Breast epithelium (tissue), 3 donors: ENCODE measurements at regions not wholly inside any gene's neighbourhood (a gene's known extent, or its start where the extent isn't known, plus 50 kb on each side); places are given as distances from the start of the nearest gene placed in this dataset.

Experiments used
- CTCF ChIP-seq, 3 donors: fragments of 450-650 bp; IDR thresholded peaks; one replicate each; pipeline ENCODE4 v1.5.1; 2016 to 2017; ENCODE audit warnings: antibody characterized with exemption in 3 of 3, mild to moderate bottlenecking in 3 of 3, moderate library complexity in 3 of 3
- POLR2A ChIP-seq: fragments of 450-650 bp; IDR thresholded peaks from one replicate; pipeline ENCODE4 v1.6.1; 2016; ENCODE audit warnings: antibody characterized with exemption, mild to moderate bottlenecking, moderate library complexity
- POLR2AphosphoS5 ChIP-seq, 3 donors: sonication (generic); formaldehyde crosslinking; IDR thresholded peaks; one replicate each; pipeline ENCODE4 v1.6.1; 2017; ENCODE audit warnings: antibody characterized with exemption in 3 of 3

GRCh38 chr5:68962757-68963484 lies 130.9 kb upstream of the SLC30A5 start:
- TF ChIP-seq POLR2AphosphoS5 (IDR thresholded peaks at IDR 0.05) (peak in 1 of 3 donors; percentile 46), POLR2A (no peak), CTCF (IDR thresholded peaks at IDR 0.05) (peak; percentile 60 to 89 (median 80))
